ENCODE measurements at regions not wholly inside any gene's neighbourhood (a gene's known extent, or its start where the extent isn't known, plus 50 kb on each side); places are given as distances from the start of the nearest gene placed in this dataset.

- Histone ChIP-seq H3K27ac (no peak overlapping the region), H3K4me3 (no peak overlapping the region), H3K9me3 (no peaks in the 10 kb centered on the region), H3K4me1 (no peaks in the 10 kb centered on the region), H3K4me2 (no peak overlapping the region)
- ChIA-PET CTCF (no interaction called here), POLR2A (no interaction called here)
- FAIRE-seq (no peak), DNase-seq (ENCODE audit: low read depth in 1 of 2, low spot score in 1 of 2) (no peak), ATAC-seq (no peak)
- WGBS (ENCODE audit: missing lambda C conversion rate) = 2% methylated on average over 10 of the region's 10 CpGs
- TF ChIP-seq NR3C1 (IDR thresholded peaks at IDR 0.05) = no peak
- TF ChIP-seq TFCP2L1 (CRISPR knock-in tag; IDR thresholded peaks at IDR 0.05) = no peak
- TF ChIP-seq TP53 (CRISPR knock-in tag; IDR thresholded peaks at IDR 0.05) = no peak
- no peak for TF ChIP-seq HOXB13 (CRISPR knock-in tag; IDR thresholded peaks at IDR 0.05; ENCODE audit: low read depth)
- TF ChIP-seq ZNF302 (CRISPR knock-in tag; IDR thresholded peaks at IDR 0.05) = no peak
- no peak for TF ChIP-seq RARB (CRISPR knock-in tag; IDR thresholded peaks at IDR 0.05)
- no peak for TF ChIP-seq MYC (IDR thresholded peaks at IDR 0.05; ENCODE audit: borderline replicate concordance, low read length)
- TF ChIP-seq EP300 (IDR thresholded peaks at IDR 0.05) = no peak
- no peak for TF ChIP-seq KDM5A (IDR thresholded peaks at IDR 0.05)
These were observed 243.8 kb upstream of the IRX1 start for GRCh38 chr5:3351581-3352442.

- ATAC-seq = no peak
- 3% methylated on average over 5 of the region's 5 CpGs for WGBS (ENCODE audit: missing lambda C conversion rate)
- Histone ChIP-seq H3K9me3 (no peaks in the 10 kb centered on the region), H3K4me2 (no peak overlapping the region), H3K4me1 (no peaks in the 10 kb centered on the region), H3K27ac (no peak overlapping the region), H3K4me3 (no peak overlapping the region)
- ChIA-PET CTCF (no interaction called here), POLR2A (no interaction called here)
- FAIRE-seq = no peak
- DNase-seq (ENCODE audit: low read depth in 1 of 2, low spot score in 1 of 2) = no peak
- no peak for TF ChIP-seq FOSL2 (IDR thresholded peaks at IDR 0.05)
- TF ChIP-seq FOSL2 (CRISPR knock-in tag; IDR thresholded peaks at IDR 0.05) = no peak
- no peak for TF ChIP-seq HOXB5 (CRISPR knock-in tag; IDR thresholded peaks at IDR 0.05)
- TF ChIP-seq PHF8 (IDR thresholded peaks at IDR 0.05; ENCODE audit: borderline replicate concordance, low read depth) = no peak
- no peak for TF ChIP-seq REST (IDR thresholded peaks at IDR 0.05)
- no peak for TF ChIP-seq HEYL (CRISPR knock-in tag; IDR thresholded peaks at IDR 0.05)
- TF ChIP-seq FOXS1 (CRISPR knock-in tag; IDR thresholded peaks at IDR 0.05) = no peak
- no peak for TF ChIP-seq CBX8 (IDR thresholded peaks at IDR 0.05)
- TF ChIP-seq HOXA7 (CRISPR knock-in tag; IDR thresholded peaks at IDR 0.05) = no peak
- no peak for TF ChIP-seq EP300 (IDR thresholded peaks at IDR 0.05)
- no peak for TF ChIP-seq TP53 (CRISPR knock-in tag; IDR thresholded peaks at IDR 0.05)
- TF ChIP-seq GATA3 (IDR thresholded peaks at IDR 0.05; ENCODE audit: borderline replicate concordance) = no peak
- no peak for TF ChIP-seq ESRRA (IDR thresholded peaks at IDR 0.05; ENCODE audit: borderline replicate concordance, low read length)
- no peak for TF ChIP-seq MAX (IDR thresholded peaks at IDR 0.05)
- no peak for TF ChIP-seq PBX3 (IDR thresholded peaks at IDR 0.05)
- no peak for TF ChIP-seq RARB (CRISPR knock-in tag; IDR thresholded peaks at IDR 0.05)
These were observed 244.9 kb upstream of the IRX1 start for GRCh38 chr5:3350781-3351180.

Data from A549 (cell line).